GM12872 (cell line): ENCODE measurements at regions not wholly inside any gene's neighbourhood (a gene's known extent, or its start where the extent isn't known, plus 50 kb on each side); places are given as distances from the start of the nearest gene placed in this dataset.

Source experiments
- TF ChIP-seq, protein P1 (sequence below): IDR thresholded peaks from 3 replicates; pipeline ENCODE4 v1.5.1; 2011; ENCODE audit warnings: low read depth, mild to moderate bottlenecking, low read length, moderate library complexity; ENCODE audit not compliant: insufficient read depth

GRCh38 chr13:74274916-74275315, 140.7 kb upstream of the KLF12 start:
- TF ChIP-seq, protein P1, sequence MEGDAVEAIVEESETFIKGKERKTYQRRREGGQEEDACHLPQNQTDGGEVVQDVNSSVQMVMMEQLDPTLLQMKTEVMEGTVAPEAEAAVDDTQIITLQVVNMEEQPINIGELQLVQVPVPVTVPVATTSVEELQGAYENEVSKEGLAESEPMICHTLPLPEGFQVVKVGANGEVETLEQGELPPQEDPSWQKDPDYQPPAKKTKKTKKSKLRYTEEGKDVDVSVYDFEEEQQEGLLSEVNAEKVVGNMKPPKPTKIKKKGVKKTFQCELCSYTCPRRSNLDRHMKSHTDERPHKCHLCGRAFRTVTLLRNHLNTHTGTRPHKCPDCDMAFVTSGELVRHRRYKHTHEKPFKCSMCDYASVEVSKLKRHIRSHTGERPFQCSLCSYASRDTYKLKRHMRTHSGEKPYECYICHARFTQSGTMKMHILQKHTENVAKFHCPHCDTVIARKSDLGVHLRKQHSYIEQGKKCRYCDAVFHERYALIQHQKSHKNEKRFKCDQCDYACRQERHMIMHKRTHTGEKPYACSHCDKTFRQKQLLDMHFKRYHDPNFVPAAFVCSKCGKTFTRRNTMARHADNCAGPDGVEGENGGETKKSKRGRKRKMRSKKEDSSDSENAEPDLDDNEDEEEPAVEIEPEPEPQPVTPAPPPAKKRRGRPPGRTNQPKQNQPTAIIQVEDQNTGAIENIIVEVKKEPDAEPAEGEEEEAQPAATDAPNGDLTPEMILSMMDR = no peak

DNA sequence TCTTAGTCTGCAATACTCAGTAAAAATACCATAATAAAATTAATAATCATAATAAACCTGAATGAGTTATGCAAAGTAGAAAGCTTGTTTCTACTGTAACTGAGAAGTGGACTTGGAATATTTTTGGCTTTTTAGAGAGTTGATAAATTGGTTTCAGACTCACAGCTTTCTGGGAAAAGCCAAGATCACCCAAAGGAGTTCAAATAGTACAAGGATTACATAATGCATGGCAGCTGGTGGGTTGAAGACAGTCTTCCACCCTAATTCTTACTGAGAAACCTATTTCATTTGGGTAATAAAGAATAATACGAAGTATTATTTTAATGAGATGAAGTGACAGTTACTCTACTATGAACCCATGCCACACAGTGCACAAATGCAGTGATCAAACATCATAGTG, 139.4 kb upstream of the KLF12 start:
- TF ChIP-seq, protein P1 = no peak

DNA sequence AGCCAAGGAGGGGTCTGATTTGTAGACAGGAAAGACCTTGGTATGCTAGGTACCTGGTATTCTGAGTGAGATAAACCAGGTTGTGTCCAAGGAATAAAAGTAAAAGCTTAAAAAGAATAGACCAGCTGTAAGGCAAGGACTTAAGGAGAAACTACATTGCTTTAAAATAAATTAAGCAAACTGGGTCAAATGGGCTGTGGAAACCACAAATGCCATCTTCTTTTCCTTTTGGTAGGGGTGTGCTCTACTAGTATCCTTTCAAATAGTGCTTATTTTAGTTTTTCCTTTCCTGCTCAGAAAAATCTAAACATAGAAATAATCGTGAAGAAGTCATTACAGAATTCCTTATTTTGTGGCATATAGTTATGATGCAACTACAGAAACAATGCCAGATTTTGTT, 138.6 kb upstream of the KLF12 start:
- TF ChIP-seq, protein P1 = no peak

DNA sequence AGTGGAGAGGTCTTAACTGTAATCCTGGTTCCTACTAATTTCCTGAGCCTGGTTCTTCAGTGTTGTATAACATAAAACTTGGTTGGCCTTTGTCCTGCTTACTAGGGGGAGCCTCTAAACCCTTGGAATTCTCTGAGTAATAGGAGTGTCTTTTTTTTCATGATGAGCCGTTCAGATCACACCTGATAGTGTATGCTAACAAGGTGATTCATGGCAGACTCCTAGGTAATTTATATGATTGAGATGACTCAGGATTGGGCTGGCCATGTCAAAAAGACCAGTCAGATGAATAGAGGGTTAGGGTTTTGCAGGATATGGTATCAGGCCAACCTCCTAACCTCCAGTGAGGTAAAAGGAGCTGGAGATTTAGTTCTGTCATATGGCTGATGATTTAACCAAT, 135.8 kb upstream of the KLF12 start:
- TF ChIP-seq, protein P1 = no peak

GRCh38 chr13:74266861-74267260, 132.7 kb upstream of the KLF12 start:
- TF ChIP-seq, protein P1 = no peak

DNA sequence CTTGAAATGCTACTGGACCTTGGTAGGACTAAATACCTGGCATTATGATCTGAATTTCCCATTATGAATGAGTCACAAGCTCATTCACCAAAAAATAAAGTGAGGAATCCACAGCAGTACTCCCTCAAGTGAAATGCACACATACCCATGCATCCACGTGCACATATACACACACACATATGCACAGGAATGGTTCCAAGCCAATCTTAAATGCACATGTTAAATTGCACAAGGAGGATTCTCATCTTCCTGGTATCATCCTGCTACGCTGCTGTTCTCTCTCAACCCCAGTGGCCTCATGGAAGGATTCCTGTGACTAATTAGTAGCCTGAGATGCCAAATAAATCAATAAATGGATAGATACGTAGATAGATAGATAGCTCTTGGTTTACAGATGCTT, 132.1 kb upstream of the KLF12 start:
- TF ChIP-seq, protein P1 = no peak

GRCh38 chr13:74264333-74264732, 130.1 kb upstream of the KLF12 start:
- TF ChIP-seq, protein P1 = no peak

- TF ChIP-seq, protein P1 = no peak
Measured at GRCh38 chr13:74259641-74260040, 125.4 kb upstream of the KLF12 start.
